Right lobe of liver (tissue), 6 donors: ENCODE measurements at regions not wholly inside any gene's neighbourhood (a gene's known extent, or its start where the extent isn't known, plus 50 kb on each side); places are given as distances from the start of the nearest gene placed in this dataset.

ENCODE experiments used
- ATAC-seq, 4 donors: fragments of 200-7000 bp; cut with Tn5 transposase; one replicate each; pipeline ENCODE4 v1.9.1; 2020; ENCODE audit warnings: mild to moderate bottlenecking in 4 of 4, moderate library complexity in 4 of 4
- DNase-seq, 3 donors: peaks; one replicate each; pipeline ENCODE4 v3.0.0-alpha.2; 2020
- H3K27ac ChIP-seq, 3 donors: fragments of 200-600 bp; one replicate each; pipeline ENCODE4 v1.8.0; 2022
- H3K27me3 ChIP-seq, 2 donors: fragments of 200-600 bp; one replicate each; pipeline ENCODE4 v1.8.0; 2022
- H3K36me3 ChIP-seq, 4 donors: fragments of 200-600 bp; sonication (generic) in 1 of 4; one replicate each; pipeline versions ENCODE4 v1.5.1 to v1.8.0; 2017 to 2022; ENCODE audit warnings: control low read depth in 1 of 4
- H3K4me1 ChIP-seq, 4 donors: fragments of 200-600 bp; sonication (generic) in 1 of 4; one replicate each; pipeline versions ENCODE4 v1.5.1 to v1.8.0; 2017 to 2022; ENCODE audit warnings: control low read depth in 1 of 4
- H3K4me3 ChIP-seq, 3 donors: fragments of 200-600 bp; one replicate each; pipeline ENCODE4 v1.8.0; 2022
- H3K9me3 ChIP-seq, 4 donors: fragments of 200-600 bp; sonication (generic) in 1 of 4; one replicate each; pipeline versions ENCODE4 v1.5.1 to v1.8.0; 2017 to 2022; ENCODE audit warnings: control low read depth in 1 of 4
- CTCF ChIP-seq, 4 donors: fragments of 200-600 bp in 3 of 4; fragments of 450-650 bp in 1 of 4; IDR thresholded peaks; one replicate each; pipeline versions ENCODE4 v1.5.1 to v1.8.0; 2016 to 2022; ENCODE audit warnings: antibody characterized with exemption in 4 of 4, mild to moderate bottlenecking in 2 of 4
- POLR2A ChIP-seq: fragments of 450-650 bp; IDR thresholded peaks from one replicate; pipeline ENCODE4 v1.6.1; 2017; ENCODE audit warnings: antibody characterized with exemption, mild to moderate bottlenecking
- WGBS: methylation state at CpG from one replicate; pipeline ENCODE4 v1.1.6; 2018; ENCODE audit warnings: low coverage, low lambda C conversion rate; ENCODE audit not compliant: insufficient coverage; ENCODE audit errors: missing lambda C conversion rate; 5-methylcytosine and 5-hydroxymethylcytosine counted together
- intact Hi-C, 2 donors: fragments of 100-400 bp; cut with DNase I; formaldehyde crosslinking; loops; one replicate each; pipeline versions ENCODE4 v1.11.2 to v1.14.1; 2022
- donor health status: DM: no; HTN: yes; CAD: no.
- donor health status: DM: no; HTN: no; CAD: no.
- donor health status: DM: no; HTN: no; CAD: no.
- donor health status: DM: no; HTN: yes; CAD: no.
- donor health status: DM: no; HTN: yes; CAD: no.

- Histone ChIP-seq H3K27me3 (no peaks in the 10 kb centered on the region), H3K4me3 (no peak overlapping the region), H3K4me1 (no peaks in the 10 kb centered on the region), H3K9me3 (no peaks in the 10 kb centered on the region), H3K27ac (no peak overlapping the region), H3K36me3 (no peaks in the 10 kb centered on the region)
- no peak for DNase-seq
- WGBS = 50% methylated on average over 2 of the region's 2 CpGs
- intact Hi-C loops = no loop called here
- TF ChIP-seq CTCF (IDR thresholded peaks at IDR 0.05) = no peak
- no peak for TF ChIP-seq POLR2A
- ATAC-seq = no peak
Measured at GRCh38 chr13:62444805-62445204, 1029.2 kb upstream of the PCDH20 start.

GRCh38 chr13:62434081-62434480, 1018.4 kb upstream of the PCDH20 start:
- no peaks in the 10 kb centered on the region for H3K36me3 ChIP-seq
- no peak overlapping the region for H3K27ac ChIP-seq
- no peaks in the 10 kb centered on the region for H3K4me1 ChIP-seq
- no peaks in the 10 kb centered on the region for H3K9me3 ChIP-seq
- no peak overlapping the region for H3K4me3 ChIP-seq
- intact Hi-C loops = no loop called here
- TF ChIP-seq CTCF (IDR thresholded peaks at IDR 0.05) = no peak
- no peak for TF ChIP-seq POLR2A
- no peaks in the 10 kb centered on the region for H3K27me3 ChIP-seq
- DNase-seq (no peak), ATAC-seq (no peak)

- Histone ChIP-seq H3K27me3 (no peaks in the 10 kb centered on the region), H3K9me3 (no peaks in the 10 kb centered on the region), H3K27ac (no peak overlapping the region), H3K4me1 (no peaks in the 10 kb centered on the region), H3K36me3 (no peaks in the 10 kb centered on the region), H3K4me3 (no peak overlapping the region)
- TF ChIP-seq CTCF (IDR thresholded peaks at IDR 0.05) (no peak), POLR2A (no peak)
- ATAC-seq (no peak), DNase-seq (no peak)
- intact Hi-C loops = no loop called here
Measured at GRCh38 chr13:62433660-62434059, 1018.0 kb upstream of the PCDH20 start.

- H3K4me1 ChIP-seq = no peaks in the 10 kb centered on the region
- intact Hi-C loops = no loop called here
- no peak for ATAC-seq
- no peaks in the 10 kb centered on the region for H3K36me3 ChIP-seq
- DNase-seq = no peak
- no peak overlapping the region for H3K27ac ChIP-seq
- no peaks in the 10 kb centered on the region for H3K9me3 ChIP-seq
- H3K27me3 ChIP-seq = no peaks in the 10 kb centered on the region
- H3K4me3 ChIP-seq = no peak overlapping the region
- TF ChIP-seq POLR2A (no peak), CTCF (IDR thresholded peaks at IDR 0.05) (no peak)
Measured at GRCh38 chr13:62432906-62433305, 1017.3 kb upstream of the PCDH20 start.

- no peak overlapping the region for H3K27ac ChIP-seq
- intact Hi-C loops = no loop called here
- ATAC-seq (no peak), DNase-seq (no peak)
- no peak for TF ChIP-seq CTCF (IDR thresholded peaks at IDR 0.05)
- no peak for TF ChIP-seq POLR2A
- H3K9me3 ChIP-seq = no peaks in the 10 kb centered on the region
- WGBS = 13% methylated on average over 1 of the region's 1 CpG
- no peaks in the 10 kb centered on the region for H3K36me3 ChIP-seq
- H3K27me3 ChIP-seq = no peaks in the 10 kb centered on the region
- no peak overlapping the region for H3K4me3 ChIP-seq
- no peaks in the 10 kb centered on the region for H3K4me1 ChIP-seq
Measured at GRCh38 chr13:62432295-62432694, 1016.6 kb upstream of the PCDH20 start.
